Liver (tissue), 3 donors: ENCODE measurements at regions not wholly inside any gene's neighbourhood (a gene's known extent, or its start where the extent isn't known, plus 50 kb on each side); places are given as distances from the start of the nearest gene placed in this dataset.

Source experiments
- EGR1 ChIP-seq, 2 donors: IDR thresholded peaks; 2 replicates each; pipeline ENCODE4 v1.6.1; 2016 to 2018; ENCODE audit warnings: antibody characterized with exemption in 2 of 2, low read depth in 2 of 2
- FOXA1 ChIP-seq: IDR thresholded peaks from 2 replicates; pipeline ENCODE4 v1.6.1; 2016; ENCODE audit warnings: antibody characterized with exemption
- GABPA ChIP-seq, 2 donors: IDR thresholded peaks in 1 of 2; conservative IDR thresholded peaks in 1 of 2; 2 replicates each; pipeline ENCODE4 v1.6.1; 2016; ENCODE audit warnings: antibody characterized with exemption in 2 of 2, mild to moderate bottlenecking in 1 of 2, moderate library complexity in 1 of 2
- JUND ChIP-seq, 2 donors: IDR thresholded peaks; 2 replicates each; pipeline ENCODE4 v1.6.1; 2016; ENCODE audit warnings: antibody characterized with exemption in 2 of 2
- NR2F2 ChIP-seq: IDR thresholded peaks from 2 replicates; pipeline ENCODE4 v1.6.1; 2016; ENCODE audit warnings: antibody characterized with exemption
- RAD21 ChIP-seq, 2 donors: IDR thresholded peaks; 2 replicates each; pipeline ENCODE4 v1.6.1; 2016; ENCODE audit warnings: antibody characterized with exemption in 2 of 2, mild to moderate bottlenecking in 2 of 2
- RXRA ChIP-seq, 2 donors: IDR thresholded peaks; 2 replicates each; pipeline ENCODE4 v1.6.1; 2017 to 2018; ENCODE audit warnings: antibody characterized with exemption in 2 of 2, mild to moderate bottlenecking in 1 of 2
- TAF1 ChIP-seq: conservative IDR thresholded peaks from 2 replicates; pipeline ENCODE4 v1.6.1; 2016; ENCODE audit warnings: antibody characterized with exemption, mild to moderate bottlenecking
- YY1 ChIP-seq: IDR thresholded peaks from 2 replicates; pipeline ENCODE4 v1.6.1; 2016; ENCODE audit warnings: antibody characterized with exemption, mild to moderate bottlenecking
- TF ChIP-seq, protein P1 (sequence below): fragments of 150-350 bp; IDR thresholded peaks from 2 replicates; pipeline ENCODE4 v1.5.1; 2017; ENCODE audit warnings: improper control_type of control experiment, low read depth, low read length; ENCODE audit not compliant: missing input control
- TF ChIP-seq, protein P2 (sequence below): IDR thresholded peaks from 2 replicates; pipeline ENCODE4 v1.6.1; 2016; ENCODE audit warnings: antibody characterized with exemption
- TF ChIP-seq, protein P3 (sequence below): IDR thresholded peaks from 2 replicates; pipeline ENCODE4 v1.6.1; 2016; ENCODE audit warnings: antibody characterized with exemption
- TF ChIP-seq, protein P4 (sequence below): IDR thresholded peaks from 2 replicates; pipeline ENCODE4 v1.6.1; 2016; ENCODE audit warnings: antibody characterized with exemption, mild to moderate bottlenecking
- TF ChIP-seq, protein P5 (sequence below): IDR thresholded peaks from 2 replicates; pipeline ENCODE4 v1.6.1; 2016; ENCODE audit warnings: antibody characterized with exemption
- donor health status: healthy.
- donor health status: healthy.

DNA sequence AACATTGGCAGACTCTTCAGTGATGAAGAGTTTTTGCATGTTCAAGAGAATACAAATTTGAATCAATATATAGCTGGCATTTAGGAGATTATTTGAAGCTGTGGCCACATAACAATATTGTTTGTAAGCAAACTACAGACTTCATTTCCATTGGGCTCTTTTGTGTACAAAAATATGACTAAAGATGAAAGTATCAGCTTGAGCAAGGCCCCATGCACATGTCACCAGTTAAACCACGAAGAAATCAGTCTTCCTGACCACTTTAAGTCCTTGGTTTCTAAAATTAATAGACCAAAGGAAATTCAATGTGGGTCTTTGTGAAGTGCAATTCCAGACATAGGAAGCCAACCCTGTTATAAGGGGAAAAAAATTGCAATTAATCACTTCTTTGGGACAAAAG is 1664.6 kb upstream of the ADGRL3 start:
- TF ChIP-seq, protein P1, sequence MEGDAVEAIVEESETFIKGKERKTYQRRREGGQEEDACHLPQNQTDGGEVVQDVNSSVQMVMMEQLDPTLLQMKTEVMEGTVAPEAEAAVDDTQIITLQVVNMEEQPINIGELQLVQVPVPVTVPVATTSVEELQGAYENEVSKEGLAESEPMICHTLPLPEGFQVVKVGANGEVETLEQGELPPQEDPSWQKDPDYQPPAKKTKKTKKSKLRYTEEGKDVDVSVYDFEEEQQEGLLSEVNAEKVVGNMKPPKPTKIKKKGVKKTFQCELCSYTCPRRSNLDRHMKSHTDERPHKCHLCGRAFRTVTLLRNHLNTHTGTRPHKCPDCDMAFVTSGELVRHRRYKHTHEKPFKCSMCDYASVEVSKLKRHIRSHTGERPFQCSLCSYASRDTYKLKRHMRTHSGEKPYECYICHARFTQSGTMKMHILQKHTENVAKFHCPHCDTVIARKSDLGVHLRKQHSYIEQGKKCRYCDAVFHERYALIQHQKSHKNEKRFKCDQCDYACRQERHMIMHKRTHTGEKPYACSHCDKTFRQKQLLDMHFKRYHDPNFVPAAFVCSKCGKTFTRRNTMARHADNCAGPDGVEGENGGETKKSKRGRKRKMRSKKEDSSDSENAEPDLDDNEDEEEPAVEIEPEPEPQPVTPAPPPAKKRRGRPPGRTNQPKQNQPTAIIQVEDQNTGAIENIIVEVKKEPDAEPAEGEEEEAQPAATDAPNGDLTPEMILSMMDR = no peak
- TF ChIP-seq JUND (IDR thresholded peaks at IDR 0.05) = no peak
- TF ChIP-seq, protein P2, sequence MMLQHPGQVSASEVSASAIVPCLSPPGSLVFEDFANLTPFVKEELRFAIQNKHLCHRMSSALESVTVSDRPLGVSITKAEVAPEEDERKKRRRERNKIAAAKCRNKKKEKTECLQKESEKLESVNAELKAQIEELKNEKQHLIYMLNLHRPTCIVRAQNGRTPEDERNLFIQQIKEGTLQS = no peak
- TF ChIP-seq RAD21 (IDR thresholded peaks at IDR 0.05) = no peak
- TF ChIP-seq RXRA (IDR thresholded peaks at IDR 0.05) = no peak
- TF ChIP-seq GABPA (IDR thresholded peaks at IDR 0.05 in 1 of 2, conservative IDR thresholded peaks at IDR 0.05 in 1 of 2) = no peak
- no peak for TF ChIP-seq EGR1 (IDR thresholded peaks at IDR 0.05; ENCODE audit: low read depth in 2 of 2)
- no peak for TF ChIP-seq YY1
- TF ChIP-seq, protein P3, sequence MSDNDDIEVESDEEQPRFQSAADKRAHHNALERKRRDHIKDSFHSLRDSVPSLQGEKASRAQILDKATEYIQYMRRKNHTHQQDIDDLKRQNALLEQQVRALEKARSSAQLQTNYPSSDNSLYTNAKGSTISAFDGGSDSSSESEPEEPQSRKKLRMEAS = no peak
- no peak for TF ChIP-seq TAF1
- no peak for TF ChIP-seq NR2F2
- TF ChIP-seq, protein P4, sequence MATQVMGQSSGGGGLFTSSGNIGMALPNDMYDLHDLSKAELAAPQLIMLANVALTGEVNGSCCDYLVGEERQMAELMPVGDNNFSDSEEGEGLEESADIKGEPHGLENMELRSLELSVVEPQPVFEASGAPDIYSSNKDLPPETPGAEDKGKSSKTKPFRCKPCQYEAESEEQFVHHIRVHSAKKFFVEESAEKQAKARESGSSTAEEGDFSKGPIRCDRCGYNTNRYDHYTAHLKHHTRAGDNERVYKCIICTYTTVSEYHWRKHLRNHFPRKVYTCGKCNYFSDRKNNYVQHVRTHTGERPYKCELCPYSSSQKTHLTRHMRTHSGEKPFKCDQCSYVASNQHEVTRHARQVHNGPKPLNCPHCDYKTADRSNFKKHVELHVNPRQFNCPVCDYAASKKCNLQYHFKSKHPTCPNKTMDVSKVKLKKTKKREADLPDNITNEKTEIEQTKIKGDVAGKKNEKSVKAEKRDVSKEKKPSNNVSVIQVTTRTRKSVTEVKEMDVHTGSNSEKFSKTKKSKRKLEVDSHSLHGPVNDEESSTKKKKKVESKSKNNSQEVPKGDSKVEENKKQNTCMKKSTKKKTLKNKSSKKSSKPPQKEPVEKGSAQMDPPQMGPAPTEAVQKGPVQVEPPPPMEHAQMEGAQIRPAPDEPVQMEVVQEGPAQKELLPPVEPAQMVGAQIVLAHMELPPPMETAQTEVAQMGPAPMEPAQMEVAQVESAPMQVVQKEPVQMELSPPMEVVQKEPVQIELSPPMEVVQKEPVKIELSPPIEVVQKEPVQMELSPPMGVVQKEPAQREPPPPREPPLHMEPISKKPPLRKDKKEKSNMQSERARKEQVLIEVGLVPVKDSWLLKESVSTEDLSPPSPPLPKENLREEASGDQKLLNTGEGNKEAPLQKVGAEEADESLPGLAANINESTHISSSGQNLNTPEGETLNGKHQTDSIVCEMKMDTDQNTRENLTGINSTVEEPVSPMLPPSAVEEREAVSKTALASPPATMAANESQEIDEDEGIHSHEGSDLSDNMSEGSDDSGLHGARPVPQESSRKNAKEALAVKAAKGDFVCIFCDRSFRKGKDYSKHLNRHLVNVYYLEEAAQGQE = no peak
- TF ChIP-seq, protein P5, sequence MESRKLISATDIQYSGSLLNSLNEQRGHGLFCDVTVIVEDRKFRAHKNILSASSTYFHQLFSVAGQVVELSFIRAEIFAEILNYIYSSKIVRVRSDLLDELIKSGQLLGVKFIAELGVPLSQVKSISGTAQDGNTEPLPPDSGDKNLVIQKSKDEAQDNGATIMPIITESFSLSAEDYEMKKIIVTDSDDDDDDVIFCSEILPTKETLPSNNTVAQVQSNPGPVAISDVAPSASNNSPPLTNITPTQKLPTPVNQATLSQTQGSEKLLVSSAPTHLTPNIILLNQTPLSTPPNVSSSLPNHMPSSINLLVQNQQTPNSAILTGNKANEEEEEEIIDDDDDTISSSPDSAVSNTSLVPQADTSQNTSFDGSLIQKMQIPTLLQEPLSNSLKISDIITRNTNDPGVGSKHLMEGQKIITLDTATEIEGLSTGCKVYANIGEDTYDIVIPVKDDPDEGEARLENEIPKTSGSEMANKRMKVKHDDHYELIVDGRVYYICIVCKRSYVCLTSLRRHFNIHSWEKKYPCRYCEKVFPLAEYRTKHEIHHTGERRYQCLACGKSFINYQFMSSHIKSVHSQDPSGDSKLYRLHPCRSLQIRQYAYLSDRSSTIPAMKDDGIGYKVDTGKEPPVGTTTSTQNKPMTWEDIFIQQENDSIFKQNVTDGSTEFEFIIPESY = no peak
- TF ChIP-seq FOXA1 = no peak
